ENCODE measurements at regions not wholly inside any gene's neighbourhood (a gene's known extent, or its start where the extent isn't known, plus 50 kb on each side); places are given as distances from the start of the nearest gene placed in this dataset.

GRCh38 chr9:7300484-7300883 lies 499.1 kb downstream of the DMAC1 start:
- no peak for FAIRE-seq
- no TSS peak for BruUV-seq (replicated peaks)
- Histone ChIP-seq H4K20me1 (ENCODE audit: insufficient read depth, low read length) (no peaks in the 10 kb centered on the region), H3K36me3 (replicated peaks in 1 of 2; ENCODE audit: control insufficient read depth in 1 of 2, insufficient read depth in 2 of 2, low read length in 2 of 2) (no peaks in the 10 kb centered on the region), H3K79me2 (ENCODE audit: insufficient read depth, low read length) (no peaks in the 10 kb centered on the region), H3K9me3 (ENCODE audit: low read length) (no peaks in the 10 kb centered on the region), H3K27me3 (ENCODE audit: control insufficient read depth in 1 of 2, insufficient read depth in 2 of 2, low read length in 2 of 2) (no peaks in the 10 kb centered on the region), H3K4me2 (ENCODE audit: low read depth, low read length) (no peak overlapping the region), H2AFZ (ENCODE audit: low read length) (no peak overlapping the region), H3K27ac (ENCODE audit: extremely low read length, insufficient read depth, low read length) (no peak overlapping the region), H3K4me1 (ENCODE audit: insufficient read depth, low read length) (no peaks in the 10 kb centered on the region), H3K9ac (ENCODE audit: insufficient read depth, low read depth, low read length) (no peak overlapping the region), H3K4me3 (replicated peaks in 1 of 3; ENCODE audit: insufficient read depth in 1 of 3, low read depth in 2 of 3, low read length in 3 of 3) (no peak overlapping the region)
- ChIA-PET POLR2A (no interaction called here), CTCF (ENCODE audit: low intra/inter-chr PET ratio, low total read pairs) (no interaction called here)
- 6% methylated on average over 3 of the region's 3 CpGs for WGBS (ENCODE audit: low lambda C conversion rate)
- DNase-seq (ENCODE audit: low spot score): no peak
- ATAC-seq: no peak
- TF ChIP-seq DR1 (CRISPR knock-in tag; IDR thresholded peaks at IDR 0.05): no peak
- no peak for TF ChIP-seq GABPA (IDR thresholded peaks at IDR 0.05; ENCODE audit: low read depth, low read length)
- TF ChIP-seq GABPA (CRISPR knock-in tag; IDR thresholded peaks at IDR 0.05; ENCODE audit: low read depth): no peak
- no peak for TF ChIP-seq ZNF296 (CRISPR knock-in tag; conservative IDR thresholded peaks at IDR 0.05)
- no peak for TF ChIP-seq ZFX (CRISPR knock-in tag; IDR thresholded peaks at IDR 0.05; ENCODE audit: low read depth)
- TF ChIP-seq, protein P1, sequence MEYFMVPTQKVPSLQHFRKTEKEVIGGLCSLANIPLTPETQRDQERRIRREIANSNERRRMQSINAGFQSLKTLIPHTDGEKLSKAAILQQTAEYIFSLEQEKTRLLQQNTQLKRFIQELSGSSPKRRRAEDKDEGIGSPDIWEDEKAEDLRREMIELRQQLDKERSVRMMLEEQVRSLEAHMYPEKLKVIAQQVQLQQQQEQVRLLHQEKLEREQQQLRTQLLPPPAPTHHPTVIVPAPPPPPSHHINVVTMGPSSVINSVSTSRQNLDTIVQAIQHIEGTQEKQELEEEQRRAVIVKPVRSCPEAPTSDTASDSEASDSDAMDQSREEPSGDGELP (IDR thresholded peaks at IDR 0.05; ENCODE audit: borderline replicate concordance, low read depth): no peak
- no peak for TF ChIP-seq TCF7 (IDR thresholded peaks at IDR 0.05; ENCODE audit: low read depth)
- no peak for TF ChIP-seq SNAPC2 (CRISPR knock-in tag; IDR thresholded peaks at IDR 0.05)
- TF ChIP-seq SRSF1 (optimal IDR thresholded peaks at IDR 0.05; ENCODE audit: low read depth, low read length): no peak
- no peak for TF ChIP-seq SP1 (IDR thresholded peaks at IDR 0.05)
- no peak for TF ChIP-seq SP1 (CRISPR knock-in tag; IDR thresholded peaks at IDR 0.05)
- TF ChIP-seq FOSL1 (CRISPR knock-in tag; IDR thresholded peaks at IDR 0.05; ENCODE audit: borderline replicate concordance): no peak
- TF ChIP-seq, protein P2, sequence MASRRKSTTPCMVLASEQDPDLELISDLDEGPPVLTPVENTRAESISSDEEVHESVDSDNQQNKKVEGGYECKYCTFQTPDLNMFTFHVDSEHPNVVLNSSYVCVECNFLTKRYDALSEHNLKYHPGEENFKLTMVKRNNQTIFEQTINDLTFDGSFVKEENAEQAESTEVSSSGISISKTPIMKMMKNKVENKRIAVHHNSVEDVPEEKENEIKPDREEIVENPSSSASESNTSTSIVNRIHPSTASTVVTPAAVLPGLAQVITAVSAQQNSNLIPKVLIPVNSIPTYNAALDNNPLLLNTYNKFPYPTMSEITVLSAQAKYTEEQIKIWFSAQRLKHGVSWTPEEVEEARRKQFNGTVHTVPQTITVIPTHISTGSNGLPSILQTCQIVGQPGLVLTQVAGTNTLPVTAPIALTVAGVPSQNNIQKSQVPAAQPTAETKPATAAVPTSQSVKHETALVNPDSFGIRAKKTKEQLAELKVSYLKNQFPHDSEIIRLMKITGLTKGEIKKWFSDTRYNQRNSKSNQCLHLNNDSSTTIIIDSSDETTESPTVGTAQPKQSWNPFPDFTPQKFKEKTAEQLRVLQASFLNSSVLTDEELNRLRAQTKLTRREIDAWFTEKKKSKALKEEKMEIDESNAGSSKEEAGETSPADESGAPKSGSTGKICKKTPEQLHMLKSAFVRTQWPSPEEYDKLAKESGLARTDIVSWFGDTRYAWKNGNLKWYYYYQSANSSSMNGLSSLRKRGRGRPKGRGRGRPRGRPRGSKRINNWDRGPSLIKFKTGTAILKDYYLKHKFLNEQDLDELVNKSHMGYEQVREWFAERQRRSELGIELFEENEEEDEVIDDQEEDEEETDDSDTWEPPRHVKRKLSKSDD (CRISPR knock-in tag; IDR thresholded peaks at IDR 0.05; ENCODE audit: low read depth): no peak
- no peak for TF ChIP-seq ZNF281 (CRISPR knock-in tag; IDR thresholded peaks at IDR 0.05; ENCODE audit: borderline replicate concordance)
- TF ChIP-seq, protein P3, sequence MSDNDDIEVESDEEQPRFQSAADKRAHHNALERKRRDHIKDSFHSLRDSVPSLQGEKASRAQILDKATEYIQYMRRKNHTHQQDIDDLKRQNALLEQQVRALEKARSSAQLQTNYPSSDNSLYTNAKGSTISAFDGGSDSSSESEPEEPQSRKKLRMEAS (IDR thresholded peaks at IDR 0.05): no peak
- TF ChIP-seq KAT7 (CRISPR knock-in tag; IDR thresholded peaks at IDR 0.05; ENCODE audit: borderline replicate concordance): no peak
- TF ChIP-seq IKZF5 (CRISPR knock-in tag; IDR thresholded peaks at IDR 0.05): no peak
- in situ Hi-C loops (cut with HindIII; ENCODE audit: extremely low pct_ligation_motif_present, low pct_unique_long_range_greater_than_20kb): loop anchor here (10.0 kb wide), 1 partner anchor 64 kb away; no protein-coding TSS in a partner anchor
- intact Hi-C loops (cut with micrococcal nuclease; ENCODE audit: unreplicated experiment): no loop called here

Measured in HepG2 (cell line).